IMR-90 (cell line): ENCODE measurements at regions not wholly inside any gene's neighbourhood (a gene's known extent, or its start where the extent isn't known, plus 50 kb on each side); places are given as distances from the start of the nearest gene placed in this dataset.

Experiments
- ATAC-seq: fragments of 200-7000 bp; cut with Tn5 transposase; 2 replicates; pipeline ENCODE4 v1.9.1; 2020; ENCODE audit warnings: low read depth, mild to moderate bottlenecking, moderate library complexity
- BruUV-seq: library from RNA; stranded (reverse); fragments of 400-500 nt; replicated peaks from 2 replicates; lab custom pipeline; 2021; lab: Mats Ljungman, UMichigan
- CTCF ChIA-PET: fragments of 300-600 bp; formaldehyde crosslinking; extraction: SDS; loops from one replicate; lab custom pipeline; 2021; ENCODE audit warnings: antibody characterized with exemption; lab: Yijun Ruan, JAX
- POLR2A ChIA-PET: fragments of 300-600 bp; sonication (Branson Sonifier 250); formaldehyde crosslinking; loops from one replicate; lab custom pipeline; 2022; ENCODE audit warnings: antibody characterized with exemption; ENCODE audit not compliant: unreplicated experiment; lab: Charles Lee
- DNase-seq: peaks from one replicate; pipeline ENCODE4 v3.0.0; 2013
- H2AFZ ChIP-seq: replicated peaks from 2 replicates; pipeline ENCODE3; 2013; ENCODE audit warnings: low read length, mild to moderate bottlenecking; ENCODE audit not compliant: poor library complexity
- H2AK5ac ChIP-seq: 2 replicates; pipeline ENCODE4 v1.6.1; 2013; ENCODE audit warnings: low read depth, low read length, inconsistent platforms
- H2AK9ac ChIP-seq: replicated peaks from 2 replicates; pipeline ENCODE3; 2013; ENCODE audit warnings: mild to moderate bottlenecking, low read depth, low read length, moderate library complexity; ENCODE audit not compliant: poor library complexity
- H2BK120ac ChIP-seq: 2 replicates; pipeline ENCODE4 v1.6.1; 2013; ENCODE audit warnings: low read depth, low read length, inconsistent platforms
- H2BK15ac ChIP-seq: 3 replicates; pipeline ENCODE4 v1.6.1; 2013; ENCODE audit warnings: low read depth, low read length, inconsistent platforms
- H2BK20ac ChIP-seq: 2 replicates; pipeline ENCODE4 v1.6.1; 2013; ENCODE audit warnings: low read depth, mild to moderate bottlenecking, inconsistent platforms, low read length, moderate library complexity
- H2BK5ac ChIP-seq: 2 replicates; pipeline ENCODE4 v1.6.1; 2013; ENCODE audit warnings: mild to moderate bottlenecking, low read depth, low read length, inconsistent platforms; ENCODE audit not compliant: poor library complexity, severe bottlenecking
- H3K14ac ChIP-seq: replicated peaks from 2 replicates; pipeline ENCODE4 v1.6.1; 2013; ENCODE audit warnings: low read depth, low read length, inconsistent platforms
- H3K18ac ChIP-seq: 2 replicates; pipeline ENCODE4 v1.6.1; 2013; ENCODE audit warnings: low read depth, low read length, control low read depth
- H3K23ac ChIP-seq: 2 replicates; pipeline ENCODE4 v1.6.1; 2013; ENCODE audit warnings: low read depth, low read length, inconsistent platforms
- H3K27ac ChIP-seq: 2 replicates; pipeline ENCODE4 v1.5.1; 2013; ENCODE audit warnings: mild to moderate bottlenecking, control low read depth, low read length; ENCODE audit not compliant: insufficient read depth
- H3K27me3 ChIP-seq: 2 replicates; pipeline ENCODE4 v1.6.1; 2013; ENCODE audit warnings: low read length; ENCODE audit not compliant: control insufficient read depth, insufficient read depth
- H3K36me3 ChIP-seq: 2 replicates; pipeline ENCODE4 v1.6.1; 2013; ENCODE audit warnings: low read length, mixed read lengths; ENCODE audit not compliant: control insufficient read depth, insufficient read depth
- H3K4ac ChIP-seq: 2 replicates; pipeline ENCODE4 v1.6.1; 2013; ENCODE audit warnings: low read depth, low read length, inconsistent platforms
- H3K4me1 ChIP-seq: 2 replicates; pipeline ENCODE4 v1.6.1; 2013; ENCODE audit warnings: low read length, mixed read lengths; ENCODE audit not compliant: control insufficient read depth, insufficient read depth
- H3K4me2 ChIP-seq: 2 replicates; pipeline ENCODE4 v1.6.1; 2013; ENCODE audit warnings: low read depth, mild to moderate bottlenecking, control low read depth, low read length, moderate library complexity
- H3K4me3 ChIP-seq: 2 replicates; pipeline ENCODE4 v1.5.1; 2013; ENCODE audit warnings: low read depth, mild to moderate bottlenecking, control low read depth, low read length, moderate library complexity; ENCODE audit not compliant: insufficient read depth
- H3K56ac ChIP-seq: 2 replicates; pipeline ENCODE4 v1.6.1; 2013; ENCODE audit warnings: low read length, inconsistent platforms; ENCODE audit not compliant: insufficient read depth; ENCODE audit errors: extremely low read depth
- H3K79me1 ChIP-seq, 2 experiments: 2 replicates each; pipeline ENCODE4 v1.6.1; 2013; ENCODE audit warnings: low read length in 2 of 2, inconsistent platforms in 1 of 2, low read depth in 1 of 2
- H3K9ac ChIP-seq: 2 replicates; pipeline ENCODE4 v1.6.1; 2013; ENCODE audit warnings: low read depth, low read length, control low read depth
- H3K9me1 ChIP-seq: 2 replicates; pipeline ENCODE4 v1.6.1; 2013; ENCODE audit warnings: low read length, inconsistent platforms; ENCODE audit not compliant: insufficient read depth
- H3K9me3 ChIP-seq: 2 replicates; pipeline ENCODE4 v1.6.1; 2013; ENCODE audit warnings: low read length; ENCODE audit not compliant: control insufficient read depth, insufficient read depth
- H4K20me1 ChIP-seq: 2 replicates; pipeline ENCODE4 v1.6.1; 2013; ENCODE audit warnings: low read length, inconsistent platforms; ENCODE audit not compliant: insufficient read depth
- H4K5ac ChIP-seq: 2 replicates; pipeline ENCODE4 v1.6.1; 2013; ENCODE audit warnings: mild to moderate bottlenecking, low read depth, low read length, control low read depth
- H4K8ac ChIP-seq, 2 experiments: 2 replicates each; pipeline ENCODE4 v1.6.1; 2013; ENCODE audit warnings: low read depth in 2 of 2, low read length in 2 of 2, control low read depth in 1 of 2, inconsistent platforms in 1 of 2
- H4K91ac ChIP-seq: 2 replicates; pipeline ENCODE4 v1.6.1; 2013; ENCODE audit warnings: low read depth, low read length, inconsistent platforms; ENCODE audit not compliant: insufficient read depth
- CEBPB ChIP-seq: IDR thresholded peaks from 2 replicates; pipeline ENCODE4 v1.6.1; 2012; ENCODE audit warnings: low read depth, low read length, improper control_type of control experiment
- CHD1 ChIP-seq: IDR thresholded peaks from 2 replicates; pipeline ENCODE4 v1.6.1; 2012; ENCODE audit warnings: low read depth, low read length, improper control_type of control experiment
- MAFK ChIP-seq: IDR thresholded peaks from 2 replicates; pipeline ENCODE4 v1.6.1; 2012; ENCODE audit warnings: low read depth, low read length, improper control_type of control experiment
- MAZ ChIP-seq: IDR thresholded peaks from 2 replicates; pipeline ENCODE4 v1.6.1; 2012; ENCODE audit warnings: low read depth, mild to moderate bottlenecking, low read length, improper control_type of control experiment, moderate library complexity, borderline replicate concordance
- MXI1 ChIP-seq: IDR thresholded peaks from 2 replicates; pipeline ENCODE4 v1.6.1; 2012; ENCODE audit warnings: low read depth, mild to moderate bottlenecking, low read length, moderate library complexity, borderline replicate concordance
- NFE2L2 ChIP-seq: fragments of 150-350 bp; IDR thresholded peaks from 2 replicates; pipeline ENCODE4 v1.6.1; 2016; ENCODE audit warnings: low read depth, mild to moderate bottlenecking, low read length
- POLR2A ChIP-seq: IDR thresholded peaks from 2 replicates; pipeline ENCODE4 v1.6.1; 2012; ENCODE audit warnings: mild to moderate bottlenecking, low read depth, low read length
- RAD21 ChIP-seq: IDR thresholded peaks from 2 replicates; pipeline ENCODE4 v1.6.1; 2012; ENCODE audit warnings: low read length, improper control_type of control experiment
- RCOR1 ChIP-seq: IDR thresholded peaks from 2 replicates; pipeline ENCODE4 v1.6.1; 2012; ENCODE audit warnings: mild to moderate bottlenecking, low read length, improper control_type of control experiment; ENCODE audit not compliant: insufficient replicate concordance
- RFX5 ChIP-seq: IDR thresholded peaks from 2 replicates; pipeline ENCODE4 v1.8.0; 2012; ENCODE audit warnings: low read depth, mild to moderate bottlenecking, low read length, moderate library complexity
- SMC3 ChIP-seq: fragments of 150-350 bp; IDR thresholded peaks from 2 replicates; pipeline ENCODE4 v1.6.1; 2016; ENCODE audit warnings: low read depth, mild to moderate bottlenecking, antibody characterized with exemption, low read length, moderate library complexity
- WGBS, 2 experiments: methylation state at CpG; one replicate each; pipeline versions ENCODE4 v1.1.5 to v1.1.7; 2013; ENCODE audit warnings: missing lambda C conversion rate in 2 of 2; ENCODE audit not compliant: insufficient read length in 1 of 2; ENCODE audit errors: extremely low coverage in 2 of 2; 5-methylcytosine and 5-hydroxymethylcytosine counted together
- dilution Hi-C: fragments of 300-500 bp; cut with HindIII; formaldehyde crosslinking; loops from one replicate; pipeline ENCODE4 v1.14.3; 2018; ENCODE audit warnings: low sequenced_read_pairs; ENCODE audit not compliant: unreplicated experiment
- in situ Hi-C: fragments of 300-500 bp; cut with MboI; formaldehyde crosslinking; loops from 3 replicates; pipeline ENCODE4 v1.14.3; 2019; ENCODE audit warnings: low sequenced_read_pairs, inconsistent platforms, mixed read lengths
- intact Hi-C: fragments of 100-400 bp; cut with micrococcal nuclease; formaldehyde crosslinking; loops from 2 replicates; pipeline ENCODE4 v1.10.0; 2022
- TF ChIP-seq, protein P1 (sequence below): conservative IDR thresholded peaks from 2 replicates; pipeline ENCODE4 v1.5.1; 2012; ENCODE audit warnings: mild to moderate bottlenecking, low read depth, low read length, improper control_type of control experiment
- TF ChIP-seq, protein P2 (sequence below): fragments of 150-350 bp; IDR thresholded peaks from 2 replicates; pipeline ENCODE4 v1.6.1; 2017; ENCODE audit warnings: mild to moderate bottlenecking, antibody characterized with exemption, low read length, low read depth
- TF ChIP-seq, protein P3 (sequence below): fragments of 150-350 bp; IDR thresholded peaks from 2 replicates; pipeline ENCODE4 v1.6.1; 2016; ENCODE audit warnings: low read depth, mild to moderate bottlenecking, low read length, moderate library complexity, borderline replicate concordance

DNA sequence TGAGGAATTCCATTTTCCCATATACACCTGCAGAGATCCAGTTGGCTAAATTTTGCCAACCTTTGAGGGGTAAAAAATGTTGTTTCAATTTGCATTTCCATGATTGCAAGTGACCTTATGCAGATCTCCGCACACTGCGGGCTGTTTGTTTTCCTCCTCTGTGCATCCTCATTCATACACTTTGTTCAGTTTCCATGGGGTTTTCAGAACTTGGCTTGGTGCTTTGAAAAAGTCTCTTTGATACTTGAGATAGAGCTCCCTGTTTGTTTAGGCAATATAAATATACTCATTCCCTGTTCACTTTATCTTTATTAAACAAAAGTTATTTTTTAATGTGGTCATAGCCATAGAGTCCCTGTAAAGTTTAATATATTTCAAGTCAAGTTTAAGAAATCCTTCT, 353.1 kb downstream of the CMPK2 start:
- no peaks in the 10 kb centered on the region for H3K9me1 ChIP-seq
- no peaks in the 10 kb centered on the region for H4K20me1 ChIP-seq
- H3K18ac ChIP-seq: no peak overlapping the region
- H3K27ac ChIP-seq: no peak overlapping the region
- no peak overlapping the region for H3K23ac ChIP-seq
- H4K5ac ChIP-seq: no peak overlapping the region
- no peak overlapping the region for H2BK15ac ChIP-seq
- H2BK5ac ChIP-seq: no peak overlapping the region
- H3K4me2 ChIP-seq: no peak overlapping the region
- no peak overlapping the region for H4K8ac ChIP-seq
- no peak overlapping the region for H3K14ac ChIP-seq
- H3K27me3 ChIP-seq: peaks cover 8% of the 10 kb centered on the region
- ChIA-PET CTCF (no interaction called here), POLR2A (no interaction called here)
- TF ChIP-seq NFE2L2 (no peak), CEBPB (no peak), RFX5 (no peak), CHD1 (no peak), MXI1 (no peak), MAFK (no peak), RAD21 (no peak), MAZ (no peak), RCOR1 (no peak), POLR2A (no peak), SMC3 (no peak)
- TF ChIP-seq, protein P1, sequence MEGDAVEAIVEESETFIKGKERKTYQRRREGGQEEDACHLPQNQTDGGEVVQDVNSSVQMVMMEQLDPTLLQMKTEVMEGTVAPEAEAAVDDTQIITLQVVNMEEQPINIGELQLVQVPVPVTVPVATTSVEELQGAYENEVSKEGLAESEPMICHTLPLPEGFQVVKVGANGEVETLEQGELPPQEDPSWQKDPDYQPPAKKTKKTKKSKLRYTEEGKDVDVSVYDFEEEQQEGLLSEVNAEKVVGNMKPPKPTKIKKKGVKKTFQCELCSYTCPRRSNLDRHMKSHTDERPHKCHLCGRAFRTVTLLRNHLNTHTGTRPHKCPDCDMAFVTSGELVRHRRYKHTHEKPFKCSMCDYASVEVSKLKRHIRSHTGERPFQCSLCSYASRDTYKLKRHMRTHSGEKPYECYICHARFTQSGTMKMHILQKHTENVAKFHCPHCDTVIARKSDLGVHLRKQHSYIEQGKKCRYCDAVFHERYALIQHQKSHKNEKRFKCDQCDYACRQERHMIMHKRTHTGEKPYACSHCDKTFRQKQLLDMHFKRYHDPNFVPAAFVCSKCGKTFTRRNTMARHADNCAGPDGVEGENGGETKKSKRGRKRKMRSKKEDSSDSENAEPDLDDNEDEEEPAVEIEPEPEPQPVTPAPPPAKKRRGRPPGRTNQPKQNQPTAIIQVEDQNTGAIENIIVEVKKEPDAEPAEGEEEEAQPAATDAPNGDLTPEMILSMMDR: no peak
- TF ChIP-seq, protein P2, sequence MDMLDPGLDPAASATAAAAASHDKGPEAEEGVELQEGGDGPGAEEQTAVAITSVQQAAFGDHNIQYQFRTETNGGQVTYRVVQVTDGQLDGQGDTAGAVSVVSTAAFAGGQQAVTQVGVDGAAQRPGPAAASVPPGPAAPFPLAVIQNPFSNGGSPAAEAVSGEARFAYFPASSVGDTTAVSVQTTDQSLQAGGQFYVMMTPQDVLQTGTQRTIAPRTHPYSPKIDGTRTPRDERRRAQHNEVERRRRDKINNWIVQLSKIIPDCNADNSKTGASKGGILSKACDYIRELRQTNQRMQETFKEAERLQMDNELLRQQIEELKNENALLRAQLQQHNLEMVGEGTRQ: no peak
- TF ChIP-seq, protein P3, sequence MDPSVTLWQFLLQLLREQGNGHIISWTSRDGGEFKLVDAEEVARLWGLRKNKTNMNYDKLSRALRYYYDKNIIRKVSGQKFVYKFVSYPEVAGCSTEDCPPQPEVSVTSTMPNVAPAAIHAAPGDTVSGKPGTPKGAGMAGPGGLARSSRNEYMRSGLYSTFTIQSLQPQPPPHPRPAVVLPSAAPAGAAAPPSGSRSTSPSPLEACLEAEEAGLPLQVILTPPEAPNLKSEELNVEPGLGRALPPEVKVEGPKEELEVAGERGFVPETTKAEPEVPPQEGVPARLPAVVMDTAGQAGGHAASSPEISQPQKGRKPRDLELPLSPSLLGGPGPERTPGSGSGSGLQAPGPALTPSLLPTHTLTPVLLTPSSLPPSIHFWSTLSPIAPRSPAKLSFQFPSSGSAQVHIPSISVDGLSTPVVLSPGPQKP: no peak
- no peaks in the 10 kb centered on the region for H3K9me3 ChIP-seq
- no peaks in the 10 kb centered on the region for H3K79me1 ChIP-seq
- no peak overlapping the region for H3K4me3 ChIP-seq
- H2BK120ac ChIP-seq: no peak overlapping the region
- WGBS, 2 experiments: no CpG with 5 or more reads among the region's 2 CpGs
- no peak overlapping the region for H3K9ac ChIP-seq
- H3K4me1 ChIP-seq: no peaks in the 10 kb centered on the region
- intact Hi-C loops (no loop called here), dilution Hi-C loops (no loop called here), in situ Hi-C loops (no loop called here)
- DNase-seq (no peak), ATAC-seq (no peak)
- H3K56ac ChIP-seq: no peak overlapping the region
- no peak overlapping the region for H4K91ac ChIP-seq
- no TSS peak for BruUV-seq
- H2AK9ac ChIP-seq: no peak overlapping the region
- H3K4ac ChIP-seq: no peak overlapping the region
- H2AFZ ChIP-seq: no peak overlapping the region
- no peak overlapping the region for H2BK20ac ChIP-seq
- H3K36me3 ChIP-seq: no peaks in the 10 kb centered on the region
- no peak overlapping the region for H2AK5ac ChIP-seq
